GM12878 (cell line): ENCODE measurements at regions not wholly inside any gene's neighbourhood (a gene's known extent, or its start where the extent isn't known, plus 50 kb on each side); places are given as distances from the start of the nearest gene placed in this dataset.

Experiments used
- ATAC-seq: fragments of 200-7000 bp; cut with Tn5 transposase; 3 replicates; pipeline ENCODE4 v1.9.1; 2020; ENCODE audit warnings: mild to moderate bottlenecking, moderate library complexity
- BruUV-seq: library from RNA; stranded (reverse); fragments of 400-500 nt; replicated peaks from 2 replicates; lab custom pipeline; 2021; lab: Mats Ljungman, UMichigan
- CTCF ChIA-PET: fragments of 300-600 bp; sonication (Branson Sonifier 250); formaldehyde crosslinking; extraction: SDS; loops from one replicate; lab custom pipeline; 2021; ENCODE audit warnings: inconsistent platforms; lab: Yijun Ruan, JAX
- POLR2A ChIA-PET: fragments of 350-600 bp; formaldehyde crosslinking; extraction: SDS; loops from one replicate; lab custom pipeline; 2021; ENCODE audit warnings: inconsistent platforms; lab: Charles Lee
- RAD21 ChIA-PET: fragments of 300-600 bp; sonication (Branson Sonifier 250); formaldehyde crosslinking; loops from one replicate; lab custom pipeline; 2023; ENCODE audit warnings: antibody characterized with exemption; ENCODE audit not compliant: unreplicated experiment; lab: Charles Lee
- SMC1A ChIA-PET: fragments of 300-600 bp; sonication (Branson Sonifier 250); formaldehyde crosslinking; loops from one replicate; lab custom pipeline; 2023; ENCODE audit not compliant: unreplicated experiment, uncharacterized antibody; lab: Charles Lee
- DNase-seq: peaks from one replicate; pipeline ENCODE4 v3.0.0-alpha.2; 2011; ENCODE audit warnings: low read depth, low spot score
- FAIRE-seq: peaks from 3 replicates; lab custom pipeline; 2011; peaks lifted over from hg19 to GRCh38; lab: Jason Lieb, UNC
- H2AFZ ChIP-seq: 2 replicates; pipeline ENCODE4 v1.6.0; 2011; ENCODE audit warnings: low read depth, low read length, control low read depth; ENCODE audit not compliant: control insufficient read depth
- H3K27ac ChIP-seq: 2 replicates; pipeline ENCODE4 v1.5.1; 2011; ENCODE audit warnings: control low read depth; ENCODE audit not compliant: control insufficient read depth, insufficient read depth
- H3K27me3 ChIP-seq, 2 experiments: replicated peaks in 1 of 2; 2 replicates each; pipeline versions ENCODE4 v1.6.0 to v1.6.1; 2011; ENCODE audit warnings: low read length in 1 of 2; ENCODE audit not compliant: control insufficient read depth in 2 of 2, insufficient read depth in 2 of 2
- H3K36me3 ChIP-seq, 2 experiments: 2 replicates each; pipeline ENCODE4 v1.5.1; 2011; ENCODE audit warnings: low read length in 1 of 2; ENCODE audit not compliant: control insufficient read depth in 2 of 2, insufficient read depth in 2 of 2
- H3K4me1 ChIP-seq: 2 replicates; pipeline ENCODE4 v1.6.1; 2011; ENCODE audit warnings: mild to moderate bottlenecking, low read length, moderate library complexity, mixed read lengths; ENCODE audit not compliant: control insufficient read depth, insufficient read depth
- H3K4me2 ChIP-seq: 2 replicates; pipeline ENCODE4 v1.6.0; 2011; ENCODE audit warnings: control low read depth; ENCODE audit not compliant: control insufficient read depth, insufficient read depth
- H3K4me3 ChIP-seq: fragments of 200-600 bp; sonication (generic); 2 replicates; pipeline ENCODE4 v1.5.1; 2016
- H3K79me2 ChIP-seq: 2 replicates; pipeline ENCODE4 v1.6.0; 2011; ENCODE audit warnings: low read length; ENCODE audit not compliant: control insufficient read depth, insufficient read depth
- H3K9ac ChIP-seq: 2 replicates; pipeline ENCODE4 v1.8.0; 2011; ENCODE audit warnings: low read length, control low read depth, mixed read lengths; ENCODE audit not compliant: control insufficient read depth, insufficient read depth
- H3K9me3 ChIP-seq: replicated peaks from 3 replicates; pipeline ENCODE4 v1.5.1; 2011; ENCODE audit warnings: mild to moderate bottlenecking, low read length; ENCODE audit not compliant: control insufficient read depth, insufficient read depth
- H4K20me1 ChIP-seq: 2 replicates; pipeline ENCODE4 v1.6.0; 2011; ENCODE audit not compliant: control insufficient read depth, insufficient read depth
- BHLHE40 ChIP-seq, 2 experiments: fragments of 450-650 bp in 1 of 2; IDR thresholded peaks; 2 replicates each; pipeline ENCODE4 v1.6.1; 2011 to 2017; ENCODE audit warnings: low read depth in 2 of 2, borderline replicate concordance in 1 of 2, improper control_type of control experiment in 1 of 2, low read length in 1 of 2, mild to moderate bottlenecking in 1 of 2
- DPF2 ChIP-seq: fragments of 450-650 bp; IDR thresholded peaks from 2 replicates; pipeline ENCODE4 v1.6.1; 2017; ENCODE audit warnings: mild to moderate bottlenecking
- ESRRA ChIP-seq: IDR thresholded peaks from 2 replicates; pipeline ENCODE4 v1.6.1; 2012; ENCODE audit warnings: mild to moderate bottlenecking, low read length, improper control_type of control experiment
- GABPA ChIP-seq: IDR thresholded peaks from 2 replicates; pipeline ENCODE4 v1.6.1; 2014; ENCODE audit warnings: antibody characterized with exemption, low read depth, mild to moderate bottlenecking, inconsistent platforms
- MTA3 ChIP-seq: IDR thresholded peaks from 2 replicates; pipeline ENCODE4 v1.6.1; 2012; ENCODE audit warnings: low read length, inconsistent platforms, borderline replicate concordance
- PAX8 ChIP-seq: fragments of 450-650 bp; IDR thresholded peaks from 2 replicates; pipeline ENCODE4 v1.6.1; 2017; ENCODE audit warnings: mild to moderate bottlenecking, moderate library complexity
- POU2F2 ChIP-seq: IDR thresholded peaks from 3 replicates; pipeline ENCODE4 v1.6.1; 2011; ENCODE audit warnings: low read depth, mild to moderate bottlenecking, low read length, borderline replicate concordance
- RUNX3 ChIP-seq: IDR thresholded peaks from 2 replicates; pipeline ENCODE4 v1.6.1; 2012; ENCODE audit warnings: low read length, inconsistent platforms
- SMAD5 ChIP-seq: IDR thresholded peaks from 2 replicates; pipeline ENCODE4 v1.6.1; 2016; ENCODE audit warnings: antibody characterized with exemption, low read depth
- SUPT20H ChIP-seq: IDR thresholded peaks from 2 replicates; pipeline ENCODE4 v1.6.1; 2011; ENCODE audit warnings: low read depth, mild to moderate bottlenecking, low read length, moderate library complexity, borderline replicate concordance; ENCODE audit not compliant: control insufficient read depth
- TCF12 ChIP-seq: IDR thresholded peaks from 2 replicates; pipeline ENCODE4 v1.6.1; 2011; ENCODE audit warnings: low read depth, mild to moderate bottlenecking, low read length
- ZZZ3 ChIP-seq: IDR thresholded peaks from 2 replicates; pipeline ENCODE4 v1.6.1; 2011; ENCODE audit warnings: low read depth; ENCODE audit not compliant: control insufficient read depth, insufficient read length
- WGBS: methylation state at CpG from one replicate; pipeline ENCODE4 v1.1.6; 2016; ENCODE audit warnings: low lambda C conversion rate; ENCODE audit not compliant: insufficient replicate concordance, insufficient coverage; ENCODE audit errors: missing lambda C conversion rate; 5-methylcytosine and 5-hydroxymethylcytosine counted together
- in situ Hi-C: fragments of 300-500 bp; cut with MboI; formaldehyde crosslinking; loops from 9 replicates; pipeline ENCODE4 v1.14.3; 2018; ENCODE audit warnings: mixed read lengths
- intact Hi-C: fragments of 100-400 bp; cut with micrococcal nuclease; formaldehyde crosslinking; loops from one replicate; pipeline ENCODE4 v1.14.2; 2022; ENCODE audit not compliant: unreplicated experiment
- TF ChIP-seq, protein P1 (sequence below): IDR thresholded peaks from 2 replicates; pipeline ENCODE4 v1.6.1; 2012; ENCODE audit warnings: low read depth, low read length, improper control_type of control experiment
- TF ChIP-seq, protein P2 (sequence below): fragments of 450-650 bp; IDR thresholded peaks from 2 replicates; pipeline ENCODE4 v1.6.1; 2017; ENCODE audit warnings: mild to moderate bottlenecking

DNA sequence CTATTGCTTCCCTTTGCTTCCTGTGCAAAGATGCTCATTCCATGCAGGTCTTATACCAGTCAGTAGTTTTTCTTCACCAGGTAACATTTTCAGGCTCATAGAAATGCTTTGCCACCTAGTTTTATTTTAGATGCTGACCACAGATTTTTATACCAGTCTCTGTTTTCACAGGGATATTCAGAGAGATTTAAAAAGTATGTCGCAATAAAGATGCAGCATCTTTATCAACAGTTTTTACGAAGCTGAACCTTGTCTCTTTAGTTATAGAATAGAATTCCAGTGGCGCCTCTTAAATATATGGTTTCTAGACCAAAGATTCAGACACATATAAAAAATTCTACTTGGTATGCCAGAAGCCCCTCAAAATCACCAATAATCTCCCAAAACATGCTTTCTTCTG lies 155.7 kb upstream of the PCSK5 start:
- DNase-seq, result no peak
- intact Hi-C loops, result no loop called here
- BruUV-seq, result no TSS peak
- FAIRE-seq, result no peak
- Histone ChIP-seq H3K36me3 (no peaks in the 10 kb centered on the region), H3K4me1 (no peaks in the 10 kb centered on the region), H3K4me2 (no peak overlapping the region), H3K27me3 (no peaks in the 10 kb centered on the region), H3K4me3 (no peak overlapping the region), H3K9me3 (no peaks in the 10 kb centered on the region), H3K27ac (no peak overlapping the region), H4K20me1 (no peaks in the 10 kb centered on the region), H2AFZ (no peak overlapping the region), H3K79me2 (no peaks in the 10 kb centered on the region), H3K9ac (no peak overlapping the region)
- CTCF ChIA-PET, result interaction anchor here (0.6 kb wide), 1 partner anchor 280 kb away, joined by 3 read pairs; no protein-coding TSS in a partner anchor
- TF ChIP-seq POU2F2 (no peak), PAX8 (no peak), SUPT20H (no peak), ZZZ3 (no peak), GABPA (no peak), TCF12 (no peak), DPF2 (no peak), MTA3 (no peak), ESRRA (no peak), RUNX3 (no peak), BHLHE40 (IDR thresholded peaks at IDR 0.05; ENCODE audit: borderline replicate concordance in 1 of 2, low read depth in 2 of 2, low read length in 1 of 2) (no peak), SMAD5 (no peak)
- TF ChIP-seq, protein P1, sequence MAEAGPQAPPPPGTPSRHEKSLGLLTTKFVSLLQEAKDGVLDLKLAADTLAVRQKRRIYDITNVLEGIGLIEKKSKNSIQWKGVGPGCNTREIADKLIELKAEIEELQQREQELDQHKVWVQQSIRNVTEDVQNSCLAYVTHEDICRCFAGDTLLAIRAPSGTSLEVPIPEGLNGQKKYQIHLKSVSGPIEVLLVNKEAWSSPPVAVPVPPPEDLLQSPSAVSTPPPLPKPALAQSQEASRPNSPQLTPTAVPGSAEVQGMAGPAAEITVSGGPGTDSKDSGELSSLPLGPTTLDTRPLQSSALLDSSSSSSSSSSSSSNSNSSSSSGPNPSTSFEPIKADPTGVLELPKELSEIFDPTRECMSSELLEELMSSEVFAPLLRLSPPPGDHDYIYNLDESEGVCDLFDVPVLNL, result no peak
- TF ChIP-seq, protein P2, sequence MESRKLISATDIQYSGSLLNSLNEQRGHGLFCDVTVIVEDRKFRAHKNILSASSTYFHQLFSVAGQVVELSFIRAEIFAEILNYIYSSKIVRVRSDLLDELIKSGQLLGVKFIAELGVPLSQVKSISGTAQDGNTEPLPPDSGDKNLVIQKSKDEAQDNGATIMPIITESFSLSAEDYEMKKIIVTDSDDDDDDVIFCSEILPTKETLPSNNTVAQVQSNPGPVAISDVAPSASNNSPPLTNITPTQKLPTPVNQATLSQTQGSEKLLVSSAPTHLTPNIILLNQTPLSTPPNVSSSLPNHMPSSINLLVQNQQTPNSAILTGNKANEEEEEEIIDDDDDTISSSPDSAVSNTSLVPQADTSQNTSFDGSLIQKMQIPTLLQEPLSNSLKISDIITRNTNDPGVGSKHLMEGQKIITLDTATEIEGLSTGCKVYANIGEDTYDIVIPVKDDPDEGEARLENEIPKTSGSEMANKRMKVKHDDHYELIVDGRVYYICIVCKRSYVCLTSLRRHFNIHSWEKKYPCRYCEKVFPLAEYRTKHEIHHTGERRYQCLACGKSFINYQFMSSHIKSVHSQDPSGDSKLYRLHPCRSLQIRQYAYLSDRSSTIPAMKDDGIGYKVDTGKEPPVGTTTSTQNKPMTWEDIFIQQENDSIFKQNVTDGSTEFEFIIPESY, result no peak
- POLR2A ChIA-PET, result no interaction called here
- ATAC-seq, result no peak
- WGBS, result 26% methylated on average over 3 of the region's 3 CpGs
- RAD21 ChIA-PET, result no interaction called here
- in situ Hi-C loops, result no loop called here
- SMC1A ChIA-PET, result no interaction called here
